Adrenal gland (tissue), 5 donors: ENCODE measurements at regions not wholly inside any gene's neighbourhood (a gene's known extent, or its start where the extent isn't known, plus 50 kb on each side); places are given as distances from the start of the nearest gene placed in this dataset.

Source experiments
- CTCF ChIP-seq, 6 experiments: fragments of 450-650 bp in 4 of 6; fragments of 200-600 bp in 2 of 6; sonication (generic) in 1 of 6; IDR thresholded peaks; 1 replicate in 5 of 6; 2 replicates in 1 of 6; pipeline versions ENCODE4 v1.5.1 to v1.8.0; 2016 to 2021; ENCODE audit warnings: antibody characterized with exemption in 6 of 6, mild to moderate bottlenecking in 2 of 6, moderate library complexity in 1 of 6
- POLR2A ChIP-seq, 2 donors: fragments of 450-650 bp; IDR thresholded peaks; one replicate each; pipeline ENCODE4 v1.6.1; 2017; ENCODE audit warnings: antibody characterized with exemption in 2 of 2, mild to moderate bottlenecking in 2 of 2, moderate library complexity in 1 of 2
- donor health status: DM: no; HTN: no; CAD: no.

GRCh38 chr17:55668312-55668920 is 54.2 kb downstream of the TMEM100 start:
- no peak for TF ChIP-seq CTCF (IDR thresholded peaks at IDR 0.05)
- no peak for TF ChIP-seq POLR2A (IDR thresholded peaks at IDR 0.05)
